ENCODE measurements at regions not wholly inside any gene's neighbourhood (a gene's known extent, or its start where the extent isn't known, plus 50 kb on each side); places are given as distances from the start of the nearest gene placed in this dataset.

DNA sequence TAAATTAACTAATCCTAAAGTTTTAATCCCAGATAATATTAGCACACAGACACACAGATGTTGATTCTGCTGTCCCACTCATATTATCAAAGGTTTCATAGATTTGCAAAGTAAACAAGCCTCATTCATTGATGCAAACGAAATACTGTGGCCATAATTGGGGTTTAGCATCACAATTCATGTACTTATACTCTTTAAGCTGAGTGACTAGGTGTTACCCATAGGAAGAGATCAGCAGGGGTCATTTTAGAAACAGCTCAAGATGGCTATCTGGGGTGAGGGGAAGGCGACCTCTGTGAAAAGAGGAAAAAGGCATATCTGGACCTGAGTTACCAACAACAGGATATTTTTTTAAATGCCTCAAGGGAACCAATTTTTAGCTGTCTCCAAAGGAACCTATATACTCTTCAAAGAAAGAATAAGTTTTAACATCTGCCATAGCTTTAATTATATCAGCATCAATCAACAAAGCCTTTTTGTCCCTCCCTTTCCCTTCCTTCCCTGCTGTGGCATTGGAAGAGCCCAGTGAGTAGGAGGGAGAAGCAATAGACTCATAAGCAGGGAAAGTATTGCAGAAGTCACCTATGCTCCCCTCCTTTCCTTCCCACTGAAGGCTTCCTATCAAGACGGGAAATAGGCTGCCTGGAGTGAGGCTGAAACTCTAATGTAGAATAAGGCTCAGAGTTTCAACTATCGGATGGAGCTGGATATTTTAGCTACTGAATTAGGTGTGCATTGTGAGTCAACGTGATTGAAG lies 553.4 kb downstream of the ZIC1 start:
- no peak for DNase-seq (ENCODE audit: extremely low spot score in 2 of 2)
- Histone ChIP-seq H3K4me1 (no peaks in the 10 kb centered on the region), H3K27ac (no peak overlapping the region), H3K9me3 (no peaks in the 10 kb centered on the region), H3K27me3 (no peaks in the 10 kb centered on the region), H3K36me3 (no peaks in the 10 kb centered on the region), H3K4me3 (no peak overlapping the region)
- intact Hi-C loops (cut with DNase I) = loop anchor here (2.0 kb wide), 1 partner anchor 64 kb away; no protein-coding TSS in a partner anchor
- no peak for TF ChIP-seq CTCF (IDR thresholded peaks at IDR 0.05)
- TF ChIP-seq POLR2AphosphoS5 (IDR thresholded peaks at IDR 0.05; ENCODE audit: insufficient read depth in 1 of 2, low read depth in 1 of 2) = no peak
- TF ChIP-seq POLR2A (IDR thresholded peaks at IDR 0.05) = no peak

DNA sequence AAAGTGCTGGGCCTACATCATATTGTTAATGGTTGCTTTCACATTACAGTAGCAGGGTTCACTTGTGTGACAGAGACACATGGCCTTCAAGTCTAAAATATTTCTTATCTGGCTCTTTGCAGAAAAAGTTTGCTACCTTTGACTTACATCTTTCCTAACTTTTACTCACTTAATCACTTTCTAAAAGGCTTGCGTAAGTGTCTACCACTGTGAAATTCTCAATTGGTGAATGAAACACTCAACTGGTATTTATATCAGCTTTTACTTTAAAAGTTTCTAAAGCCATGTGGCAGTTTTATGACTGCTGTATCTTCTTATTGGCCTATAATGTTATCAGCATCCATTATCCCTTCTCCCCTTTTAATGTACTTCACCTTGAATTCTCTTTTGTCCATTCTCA lies 554.5 kb downstream of the ZIC1 start:
- Histone ChIP-seq H3K4me3 (no peak overlapping the region), H3K36me3 (no peaks in the 10 kb centered on the region), H3K27ac (no peak overlapping the region), H3K9me3 (no peaks in the 10 kb centered on the region), H3K4me1 (no peaks in the 10 kb centered on the region), H3K27me3 (no peaks in the 10 kb centered on the region)
- intact Hi-C loops (cut with DNase I) = loop anchor here (2.0 kb wide), 1 partner anchor 63 kb away; no protein-coding TSS in a partner anchor
- TF ChIP-seq POLR2AphosphoS5 (IDR thresholded peaks at IDR 0.05; ENCODE audit: insufficient read depth in 1 of 2, low read depth in 1 of 2) (no peak), CTCF (IDR thresholded peaks at IDR 0.05) (no peak), POLR2A (IDR thresholded peaks at IDR 0.05) (no peak)
- DNase-seq (ENCODE audit: extremely low spot score in 2 of 2) = no peak

- DNase-seq (ENCODE audit: extremely low spot score in 2 of 2) = no peak
- TF ChIP-seq POLR2AphosphoS5 (IDR thresholded peaks at IDR 0.05; ENCODE audit: insufficient read depth in 1 of 2, low read depth in 1 of 2) (no peak), POLR2A (IDR thresholded peaks at IDR 0.05) (no peak), CTCF (IDR thresholded peaks at IDR 0.05) (no peak)
- Histone ChIP-seq H3K27me3 (no peaks in the 10 kb centered on the region), H3K36me3 (no peaks in the 10 kb centered on the region), H3K9me3 (no peaks in the 10 kb centered on the region), H3K4me1 (no peaks in the 10 kb centered on the region), H3K4me3 (no peak overlapping the region), H3K27ac (no peak overlapping the region)
- intact Hi-C loops (cut with DNase I) = no loop called here
Measured at GRCh38 chr3:147975165-147975564, 566.0 kb downstream of the ZIC1 start.

- no peak for DNase-seq (ENCODE audit: extremely low spot score in 2 of 2)
- no peaks in the 10 kb centered on the region for H3K27me3 ChIP-seq
- no peaks in the 10 kb centered on the region for H3K9me3 ChIP-seq
- H3K27ac ChIP-seq = no peak overlapping the region
- intact Hi-C loops (cut with DNase I) = no loop called here
- no peaks in the 10 kb centered on the region for H3K36me3 ChIP-seq
- no peak for TF ChIP-seq POLR2AphosphoS5 (IDR thresholded peaks at IDR 0.05; ENCODE audit: insufficient read depth in 1 of 2, low read depth in 1 of 2)
- no peak for TF ChIP-seq CTCF (IDR thresholded peaks at IDR 0.05)
- TF ChIP-seq POLR2A (IDR thresholded peaks at IDR 0.05) = no peak
- H3K4me1 ChIP-seq = no peaks in the 10 kb centered on the region
- H3K4me3 ChIP-seq = no peak overlapping the region
Measured at GRCh38 chr3:147977001-147977400, 567.8 kb downstream of the ZIC1 start.

DNA sequence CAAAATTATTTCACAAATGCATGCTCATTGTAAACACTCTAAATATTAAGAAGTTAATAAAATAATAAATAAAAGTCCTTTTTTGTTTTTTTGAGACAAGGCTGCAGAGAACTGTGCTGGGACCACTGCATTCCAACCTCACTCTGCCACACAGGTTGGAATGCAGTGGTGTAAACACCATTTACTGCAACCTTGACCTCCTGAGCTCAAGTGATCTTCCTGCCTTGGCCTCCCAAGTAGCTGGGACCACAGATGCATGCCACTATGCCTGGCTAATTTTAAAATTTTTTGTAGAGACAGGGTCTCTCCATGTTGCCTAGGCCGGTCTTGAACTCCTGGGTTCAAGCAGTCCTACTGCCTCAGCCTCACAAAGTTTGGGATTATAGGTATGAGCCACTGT lies 578.4 kb downstream of the ZIC1 start:
- no peaks in the 10 kb centered on the region for H3K4me1 ChIP-seq
- intact Hi-C loops (cut with DNase I) = no loop called here
- H3K36me3 ChIP-seq = no peaks in the 10 kb centered on the region
- DNase-seq (ENCODE audit: extremely low spot score in 2 of 2) = no peak
- H3K4me3 ChIP-seq = no peak overlapping the region
- H3K9me3 ChIP-seq = no peaks in the 10 kb centered on the region
- H3K27me3 ChIP-seq = no peaks in the 10 kb centered on the region
- no peak for TF ChIP-seq POLR2AphosphoS5 (IDR thresholded peaks at IDR 0.05; ENCODE audit: insufficient read depth in 1 of 2, low read depth in 1 of 2)
- no peak for TF ChIP-seq POLR2A (IDR thresholded peaks at IDR 0.05)
- no peak for TF ChIP-seq CTCF (IDR thresholded peaks at IDR 0.05)
- H3K27ac ChIP-seq = no peak overlapping the region
